IMR-90 (cell line): ENCODE measurements at regions not wholly inside any gene's neighbourhood (a gene's known extent, or its start where the extent isn't known, plus 50 kb on each side); places are given as distances from the start of the nearest gene placed in this dataset.

ENCODE experiments used
- ATAC-seq: fragments of 200-7000 bp; cut with Tn5 transposase; 2 replicates; pipeline ENCODE4 v1.9.1; 2020; ENCODE audit warnings: low read depth, mild to moderate bottlenecking, moderate library complexity
- BruUV-seq: library from RNA; stranded (reverse); fragments of 400-500 nt; replicated peaks from 2 replicates; lab custom pipeline; 2021; lab: Mats Ljungman, UMichigan
- CTCF ChIA-PET: fragments of 300-600 bp; formaldehyde crosslinking; extraction: SDS; loops from one replicate; lab custom pipeline; 2021; ENCODE audit warnings: antibody characterized with exemption; lab: Yijun Ruan, JAX
- POLR2A ChIA-PET: fragments of 300-600 bp; sonication (Branson Sonifier 250); formaldehyde crosslinking; loops from one replicate; lab custom pipeline; 2022; ENCODE audit warnings: antibody characterized with exemption; ENCODE audit not compliant: unreplicated experiment; lab: Charles Lee
- DNase-seq: peaks from one replicate; pipeline ENCODE4 v3.0.0; 2013
- H2AFZ ChIP-seq: replicated peaks from 2 replicates; pipeline ENCODE3; 2013; ENCODE audit warnings: low read length, mild to moderate bottlenecking; ENCODE audit not compliant: poor library complexity
- H2AK5ac ChIP-seq: 2 replicates; pipeline ENCODE4 v1.6.1; 2013; ENCODE audit warnings: low read depth, low read length, inconsistent platforms
- H2AK9ac ChIP-seq: replicated peaks from 2 replicates; pipeline ENCODE3; 2013; ENCODE audit warnings: mild to moderate bottlenecking, low read depth, low read length, moderate library complexity; ENCODE audit not compliant: poor library complexity
- H2BK120ac ChIP-seq: 2 replicates; pipeline ENCODE4 v1.6.1; 2013; ENCODE audit warnings: low read depth, low read length, inconsistent platforms
- H2BK15ac ChIP-seq: 3 replicates; pipeline ENCODE4 v1.6.1; 2013; ENCODE audit warnings: low read depth, low read length, inconsistent platforms
- H2BK20ac ChIP-seq: 2 replicates; pipeline ENCODE4 v1.6.1; 2013; ENCODE audit warnings: low read depth, mild to moderate bottlenecking, inconsistent platforms, low read length, moderate library complexity
- H2BK5ac ChIP-seq: 2 replicates; pipeline ENCODE4 v1.6.1; 2013; ENCODE audit warnings: mild to moderate bottlenecking, low read depth, low read length, inconsistent platforms; ENCODE audit not compliant: poor library complexity, severe bottlenecking
- H3K14ac ChIP-seq: replicated peaks from 2 replicates; pipeline ENCODE4 v1.6.1; 2013; ENCODE audit warnings: low read depth, low read length, inconsistent platforms
- H3K18ac ChIP-seq: 2 replicates; pipeline ENCODE4 v1.6.1; 2013; ENCODE audit warnings: low read depth, low read length, control low read depth
- H3K23ac ChIP-seq: 2 replicates; pipeline ENCODE4 v1.6.1; 2013; ENCODE audit warnings: low read depth, low read length, inconsistent platforms
- H3K27ac ChIP-seq: 2 replicates; pipeline ENCODE4 v1.5.1; 2013; ENCODE audit warnings: mild to moderate bottlenecking, control low read depth, low read length; ENCODE audit not compliant: insufficient read depth
- H3K27me3 ChIP-seq: 2 replicates; pipeline ENCODE4 v1.6.1; 2013; ENCODE audit warnings: low read length; ENCODE audit not compliant: control insufficient read depth, insufficient read depth
- H3K36me3 ChIP-seq: 2 replicates; pipeline ENCODE4 v1.6.1; 2013; ENCODE audit warnings: low read length, mixed read lengths; ENCODE audit not compliant: control insufficient read depth, insufficient read depth
- H3K4ac ChIP-seq: 2 replicates; pipeline ENCODE4 v1.6.1; 2013; ENCODE audit warnings: low read depth, low read length, inconsistent platforms
- H3K4me1 ChIP-seq: 2 replicates; pipeline ENCODE4 v1.6.1; 2013; ENCODE audit warnings: low read length, mixed read lengths; ENCODE audit not compliant: control insufficient read depth, insufficient read depth
- H3K4me2 ChIP-seq: 2 replicates; pipeline ENCODE4 v1.6.1; 2013; ENCODE audit warnings: low read depth, mild to moderate bottlenecking, control low read depth, low read length, moderate library complexity
- H3K4me3 ChIP-seq: 2 replicates; pipeline ENCODE4 v1.5.1; 2013; ENCODE audit warnings: low read depth, mild to moderate bottlenecking, control low read depth, low read length, moderate library complexity; ENCODE audit not compliant: insufficient read depth
- H3K56ac ChIP-seq: 2 replicates; pipeline ENCODE4 v1.6.1; 2013; ENCODE audit warnings: low read length, inconsistent platforms; ENCODE audit not compliant: insufficient read depth; ENCODE audit errors: extremely low read depth
- H3K79me1 ChIP-seq, 2 experiments: 2 replicates each; pipeline ENCODE4 v1.6.1; 2013; ENCODE audit warnings: low read length in 2 of 2, inconsistent platforms in 1 of 2, low read depth in 1 of 2
- H3K9ac ChIP-seq: 2 replicates; pipeline ENCODE4 v1.6.1; 2013; ENCODE audit warnings: low read depth, low read length, control low read depth
- H3K9me1 ChIP-seq: 2 replicates; pipeline ENCODE4 v1.6.1; 2013; ENCODE audit warnings: low read length, inconsistent platforms; ENCODE audit not compliant: insufficient read depth
- H3K9me3 ChIP-seq: 2 replicates; pipeline ENCODE4 v1.6.1; 2013; ENCODE audit warnings: low read length; ENCODE audit not compliant: control insufficient read depth, insufficient read depth
- H4K20me1 ChIP-seq: 2 replicates; pipeline ENCODE4 v1.6.1; 2013; ENCODE audit warnings: low read length, inconsistent platforms; ENCODE audit not compliant: insufficient read depth
- H4K5ac ChIP-seq: 2 replicates; pipeline ENCODE4 v1.6.1; 2013; ENCODE audit warnings: mild to moderate bottlenecking, low read depth, low read length, control low read depth
- H4K8ac ChIP-seq, 2 experiments: 2 replicates each; pipeline ENCODE4 v1.6.1; 2013; ENCODE audit warnings: low read depth in 2 of 2, low read length in 2 of 2, control low read depth in 1 of 2, inconsistent platforms in 1 of 2
- H4K91ac ChIP-seq: 2 replicates; pipeline ENCODE4 v1.6.1; 2013; ENCODE audit warnings: low read depth, low read length, inconsistent platforms; ENCODE audit not compliant: insufficient read depth
- MAFK ChIP-seq: IDR thresholded peaks from 2 replicates; pipeline ENCODE4 v1.6.1; 2012; ENCODE audit warnings: low read depth, low read length, improper control_type of control experiment
- MXI1 ChIP-seq: IDR thresholded peaks from 2 replicates; pipeline ENCODE4 v1.6.1; 2012; ENCODE audit warnings: low read depth, mild to moderate bottlenecking, low read length, moderate library complexity, borderline replicate concordance
- WGBS, 2 experiments: methylation state at CpG; one replicate each; pipeline versions ENCODE4 v1.1.5 to v1.1.7; 2013; ENCODE audit warnings: missing lambda C conversion rate in 2 of 2; ENCODE audit not compliant: insufficient read length in 1 of 2; ENCODE audit errors: extremely low coverage in 2 of 2; 5-methylcytosine and 5-hydroxymethylcytosine counted together
- dilution Hi-C: fragments of 300-500 bp; cut with HindIII; formaldehyde crosslinking; loops from one replicate; pipeline ENCODE4 v1.14.3; 2018; ENCODE audit warnings: low sequenced_read_pairs; ENCODE audit not compliant: unreplicated experiment
- in situ Hi-C: fragments of 300-500 bp; cut with MboI; formaldehyde crosslinking; loops from 3 replicates; pipeline ENCODE4 v1.14.3; 2019; ENCODE audit warnings: low sequenced_read_pairs, inconsistent platforms, mixed read lengths
- intact Hi-C: fragments of 100-400 bp; cut with micrococcal nuclease; formaldehyde crosslinking; loops from 2 replicates; pipeline ENCODE4 v1.10.0; 2022
- TF ChIP-seq, protein P1 (sequence below): fragments of 150-350 bp; IDR thresholded peaks from 2 replicates; pipeline ENCODE4 v1.6.1; 2016; ENCODE audit warnings: low read depth, mild to moderate bottlenecking, low read length, moderate library complexity, borderline replicate concordance
- TF ChIP-seq, protein P2 (sequence below): fragments of 150-350 bp; IDR thresholded peaks from 2 replicates; pipeline ENCODE4 v1.6.1; 2017; ENCODE audit warnings: mild to moderate bottlenecking, antibody characterized with exemption, low read length, low read depth

DNA sequence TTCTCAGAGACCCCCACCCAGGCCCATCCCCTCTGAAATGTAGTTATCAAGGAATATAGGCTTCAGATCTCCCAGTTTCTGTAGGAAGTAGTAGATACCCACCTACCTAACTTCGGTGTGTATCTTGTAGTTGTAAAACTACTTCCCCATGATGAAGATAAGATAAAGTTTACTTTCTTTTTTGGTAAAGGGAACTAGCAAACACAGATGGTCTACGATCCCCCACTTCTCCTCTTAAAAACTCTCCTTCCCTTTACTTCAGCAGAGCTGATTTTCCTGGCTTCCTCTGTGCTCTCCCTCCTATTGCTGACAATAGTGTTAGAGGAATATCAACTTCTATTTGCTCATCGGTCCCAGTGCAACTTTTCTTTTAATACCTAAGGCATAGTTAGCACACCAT lies 395.2 kb downstream of the RPL10L start:
- intact Hi-C loops: no loop called here
- BruUV-seq: no TSS peak
- Histone ChIP-seq H2BK15ac (no peak overlapping the region), H4K20me1 (no peaks in the 10 kb centered on the region), H2AFZ (no peak overlapping the region), H3K27ac (no peak overlapping the region), H3K4me2 (no peak overlapping the region), H3K9me1 (no peaks in the 10 kb centered on the region), H3K4me3 (no peak overlapping the region), H2BK5ac (no peak overlapping the region), H3K4me1 (no peaks in the 10 kb centered on the region), H2BK20ac (no peak overlapping the region), H3K4ac (no peak overlapping the region), H3K79me1 (no peaks in the 10 kb centered on the region), H2AK5ac (no peak overlapping the region), H4K91ac (no peak overlapping the region), H3K14ac (no peak overlapping the region), H4K8ac (no peak overlapping the region), H4K5ac (no peak overlapping the region), H3K9ac (no peak overlapping the region), H3K18ac (no peak overlapping the region), H3K36me3 (no peaks in the 10 kb centered on the region), H3K56ac (no peak overlapping the region), H3K27me3 (no peaks in the 10 kb centered on the region), H2BK120ac (no peak overlapping the region), H3K23ac (no peak overlapping the region), H3K9me3 (0 out of 2 replicates have a peak, but pooled peaks cover 5% of the 10 kb centered on the region), H2AK9ac (no peak overlapping the region)
- ATAC-seq (no peak), DNase-seq (no peak)
- CTCF ChIA-PET: no interaction called here
- TF ChIP-seq, protein P1, sequence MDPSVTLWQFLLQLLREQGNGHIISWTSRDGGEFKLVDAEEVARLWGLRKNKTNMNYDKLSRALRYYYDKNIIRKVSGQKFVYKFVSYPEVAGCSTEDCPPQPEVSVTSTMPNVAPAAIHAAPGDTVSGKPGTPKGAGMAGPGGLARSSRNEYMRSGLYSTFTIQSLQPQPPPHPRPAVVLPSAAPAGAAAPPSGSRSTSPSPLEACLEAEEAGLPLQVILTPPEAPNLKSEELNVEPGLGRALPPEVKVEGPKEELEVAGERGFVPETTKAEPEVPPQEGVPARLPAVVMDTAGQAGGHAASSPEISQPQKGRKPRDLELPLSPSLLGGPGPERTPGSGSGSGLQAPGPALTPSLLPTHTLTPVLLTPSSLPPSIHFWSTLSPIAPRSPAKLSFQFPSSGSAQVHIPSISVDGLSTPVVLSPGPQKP: no peak
- TF ChIP-seq MAFK: no peak
- TF ChIP-seq, protein P2, sequence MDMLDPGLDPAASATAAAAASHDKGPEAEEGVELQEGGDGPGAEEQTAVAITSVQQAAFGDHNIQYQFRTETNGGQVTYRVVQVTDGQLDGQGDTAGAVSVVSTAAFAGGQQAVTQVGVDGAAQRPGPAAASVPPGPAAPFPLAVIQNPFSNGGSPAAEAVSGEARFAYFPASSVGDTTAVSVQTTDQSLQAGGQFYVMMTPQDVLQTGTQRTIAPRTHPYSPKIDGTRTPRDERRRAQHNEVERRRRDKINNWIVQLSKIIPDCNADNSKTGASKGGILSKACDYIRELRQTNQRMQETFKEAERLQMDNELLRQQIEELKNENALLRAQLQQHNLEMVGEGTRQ: no peak
- no peak for TF ChIP-seq MXI1
- in situ Hi-C loops: no loop called here
- dilution Hi-C loops: no loop called here
- no CpG with 5 or more reads among the region's 3 CpGs for WGBS, 2 experiments
- POLR2A ChIA-PET: no interaction called here
